Activated naive CD8-positive, alpha-beta T cell treated with anti-CD3 and anti-CD28 coated beads, Interleukin-2, amount 50 U/mL, for 24 hours (primary cell): ENCODE measurements at regions not wholly inside any gene's neighbourhood (a gene's known extent, or its start where the extent isn't known, plus 50 kb on each side); places are given as distances from the start of the nearest gene placed in this dataset.
A peak's percentile ranks its signal among the peaks of the same experiment; 100 is the strongest.
"Not testable (repeated sequence)": the region's sequence is repeated elsewhere in the genome, so short reads cannot be mapped to it uniquely, and the experiment has no call there.

Experiments
- ATAC-seq: fragments of 150-1000 bp; cut with Tn5 transposase; one replicate; pipeline ENCODE4 v1.10.0; 2021
- DNase-seq: peaks from one replicate; pipeline ENCODE4 v3.0.0; 2021
- H3K27ac Mint-ChIP-seq: one replicate; pipeline ENCODE4 v1.8.0; 2021; ENCODE audit warnings: mild to moderate bottlenecking, mixed read lengths
- H3K27me3 Mint-ChIP-seq: one replicate; pipeline ENCODE4 v1.8.0; 2021; ENCODE audit warnings: mixed read lengths
- H3K36me3 Mint-ChIP-seq: one replicate; pipeline ENCODE4 v1.8.0; 2021; ENCODE audit warnings: low read depth, mixed read lengths
- H3K4me1 Mint-ChIP-seq: one replicate; pipeline ENCODE4 v1.8.0; 2021; ENCODE audit warnings: mixed read lengths
- H3K4me3 Mint-ChIP-seq: one replicate; pipeline ENCODE4 v1.8.0; 2021; ENCODE audit warnings: mild to moderate bottlenecking, moderate library complexity, mixed read lengths
- H3K9me3 Mint-ChIP-seq: one replicate; pipeline ENCODE4 v1.8.0; 2021; ENCODE audit warnings: mixed read lengths

DNA sequence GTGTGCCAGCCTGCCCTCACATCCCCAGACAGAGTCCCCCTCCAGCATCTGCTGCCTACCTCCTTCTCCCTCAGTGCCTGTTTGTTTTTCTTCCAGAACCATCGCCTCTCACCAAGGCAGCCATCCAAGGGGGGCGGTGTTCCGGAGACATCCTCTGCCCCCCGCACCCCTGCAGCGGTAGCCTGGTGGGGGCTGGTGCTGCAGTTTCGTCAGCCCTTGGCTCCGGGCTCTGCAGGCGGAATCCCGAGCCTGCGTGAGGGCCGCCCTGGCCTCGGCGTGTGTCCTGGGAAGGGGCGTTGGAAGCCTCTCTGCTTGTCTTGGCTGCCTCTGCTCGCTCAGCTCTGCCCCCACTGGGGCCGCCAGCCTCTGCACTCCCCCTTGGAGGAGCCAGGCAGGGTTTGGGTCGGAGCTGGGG, 126.0 kb upstream of the CIBAR2 start:
- H3K27ac Mint-ChIP-seq, result no peak overlapping the region
- DNase-seq (no peak), ATAC-seq (no peak)
- no peaks in the 10 kb centered on the region for H3K9me3 Mint-ChIP-seq
- no peaks in the 10 kb centered on the region for H3K36me3 Mint-ChIP-seq
- peaks cover 26% of the 10 kb centered on the region for H3K27me3 Mint-ChIP-seq
- H3K4me3 Mint-ChIP-seq, result no peak overlapping the region
- H3K4me1 Mint-ChIP-seq, result no peaks in the 10 kb centered on the region

- H3K27ac Mint-ChIP-seq, result no peak overlapping the region
- H3K4me3 Mint-ChIP-seq, result no peak overlapping the region
- no peaks in the 10 kb centered on the region for H3K36me3 Mint-ChIP-seq
- no peaks in the 10 kb centered on the region for H3K9me3 Mint-ChIP-seq
- H3K4me1 Mint-ChIP-seq, result no peaks in the 10 kb centered on the region
- no peak for ATAC-seq
- no peak for DNase-seq
- H3K27me3 Mint-ChIP-seq, result peaks cover 21% of the 10 kb centered on the region
These were observed 127.0 kb upstream of the CIBAR2 start for GRCh38 chr16:85239239-85239638.

GRCh38 chr16:85239871-85240270, 127.6 kb upstream of the CIBAR2 start:
- H3K4me3 Mint-ChIP-seq, result no peak overlapping the region
- H3K4me1 Mint-ChIP-seq, result no peaks in the 10 kb centered on the region
- peaks cover 19% of the 10 kb centered on the region for H3K27me3 Mint-ChIP-seq
- ATAC-seq, result no peak
- H3K36me3 Mint-ChIP-seq, result no peaks in the 10 kb centered on the region
- no peak for DNase-seq
- no peak overlapping the region for H3K27ac Mint-ChIP-seq
- no peaks in the 10 kb centered on the region for H3K9me3 Mint-ChIP-seq

DNA sequence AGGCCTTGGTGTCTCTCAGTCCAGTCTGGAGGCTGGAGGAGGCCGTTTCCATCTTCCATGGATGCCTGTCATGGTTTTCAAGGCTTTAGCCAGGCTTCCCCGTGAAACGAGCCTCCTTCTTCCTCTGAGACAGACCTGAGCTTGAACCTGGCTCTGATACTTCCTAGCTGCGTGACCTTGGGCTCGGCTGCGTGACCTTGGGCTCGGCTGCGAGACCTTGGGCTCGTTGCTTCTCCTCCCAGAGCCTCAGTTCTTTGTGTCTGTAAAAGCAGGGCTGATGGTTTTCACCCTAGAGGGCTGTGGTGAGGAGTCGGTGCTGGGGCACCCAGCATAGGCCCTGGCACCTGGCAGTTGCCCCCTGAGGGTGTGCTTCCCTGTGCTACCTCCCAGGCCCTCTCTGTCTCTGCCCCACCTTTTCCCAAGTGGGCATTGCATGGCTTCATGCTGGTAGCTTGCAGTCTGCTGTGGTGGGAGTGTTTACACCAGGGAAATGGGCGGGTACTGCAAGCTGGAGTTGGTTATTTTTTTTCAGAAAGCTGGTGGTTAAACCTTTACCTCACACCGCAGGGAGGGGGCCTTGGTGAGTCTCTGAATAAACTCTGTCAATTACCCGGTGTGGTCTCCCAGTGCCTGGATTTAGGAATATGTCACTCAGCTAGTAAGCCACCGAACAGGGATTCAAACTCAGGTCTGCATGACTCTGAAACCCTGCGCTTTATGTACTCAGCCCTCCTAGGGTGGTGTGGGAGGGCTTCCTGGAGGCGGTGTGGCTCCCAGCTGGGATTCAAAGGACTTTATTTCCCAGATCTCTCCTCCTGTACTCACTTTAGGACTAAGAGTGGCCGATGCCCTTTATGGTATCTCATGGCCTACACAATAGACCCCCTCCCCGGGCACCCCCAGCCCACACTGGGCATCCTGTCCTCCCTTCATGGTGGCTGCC, 129.0 kb upstream of the CIBAR2 start:
- H3K27me3 Mint-ChIP-seq, result peaks cover 21% of the 10 kb centered on the region
- H3K9me3 Mint-ChIP-seq, result no peaks in the 10 kb centered on the region
- H3K36me3 Mint-ChIP-seq, result no peaks in the 10 kb centered on the region
- DNase-seq, result no peak
- no peak for ATAC-seq
- no peak overlapping the region for H3K4me3 Mint-ChIP-seq
- H3K27ac Mint-ChIP-seq, result no peak overlapping the region
- peaks cover 2% of the 10 kb centered on the region for H3K4me1 Mint-ChIP-seq

DNA sequence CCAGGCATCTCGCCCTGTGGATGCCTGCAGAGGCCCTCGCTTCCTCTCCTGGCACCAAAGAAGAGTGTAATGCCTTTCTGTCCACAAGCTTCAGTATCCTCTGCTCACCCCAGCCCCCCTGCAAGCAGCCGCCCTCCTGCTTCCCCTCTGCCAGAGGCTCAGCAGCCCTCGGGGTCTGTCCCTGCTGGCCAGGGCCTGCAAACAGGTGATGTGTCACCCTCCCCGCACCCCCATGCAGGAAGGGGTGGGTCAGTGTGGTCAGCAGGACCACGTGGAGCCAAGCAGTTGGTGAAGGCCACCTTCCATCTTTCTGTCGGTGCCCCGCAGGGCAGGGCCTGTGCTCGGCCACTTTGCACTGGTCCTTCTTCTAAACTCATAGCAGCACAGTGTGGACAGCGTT, 129.9 kb upstream of the CIBAR2 start:
- Mint-ChIP-seq H3K27me3 (peaks cover 15% of the 10 kb centered on the region), H3K27ac (no peak overlapping the region), H3K4me3 (no peak overlapping the region), H3K36me3 (no peaks in the 10 kb centered on the region), H3K4me1 (peaks cover 2% of the 10 kb centered on the region), H3K9me3 (no peaks in the 10 kb centered on the region)
- no peak for DNase-seq
- no peak for ATAC-seq

DNA sequence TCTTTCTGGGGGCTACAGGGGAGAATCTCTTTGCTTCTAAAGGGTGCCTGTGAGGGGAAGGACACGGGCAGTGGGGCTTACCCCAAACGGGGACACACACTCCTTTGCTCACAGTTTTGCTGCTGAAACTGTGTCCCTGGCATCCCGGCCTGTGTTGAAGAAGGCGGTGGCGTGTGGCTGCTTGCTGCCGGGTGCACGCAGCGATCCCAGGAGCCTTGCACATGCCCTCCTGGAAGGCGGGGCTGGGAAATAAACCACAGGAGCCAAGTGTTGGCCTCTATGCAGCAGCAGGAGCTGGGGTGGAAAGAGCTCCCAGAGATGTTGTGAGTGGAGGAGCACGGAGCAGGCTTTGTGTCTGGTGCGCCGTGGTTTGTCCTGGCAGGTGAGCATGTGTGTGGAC, 131.0 kb upstream of the CIBAR2 start:
- Mint-ChIP-seq H3K9me3 (no peaks in the 10 kb centered on the region), H3K27me3 (peaks cover 10% of the 10 kb centered on the region), H3K27ac (no peak overlapping the region), H3K36me3 (no peaks in the 10 kb centered on the region), H3K4me3 (no peak overlapping the region), H3K4me1 (peaks cover 2% of the 10 kb centered on the region)
- no peak for ATAC-seq
- no peak for DNase-seq

DNA sequence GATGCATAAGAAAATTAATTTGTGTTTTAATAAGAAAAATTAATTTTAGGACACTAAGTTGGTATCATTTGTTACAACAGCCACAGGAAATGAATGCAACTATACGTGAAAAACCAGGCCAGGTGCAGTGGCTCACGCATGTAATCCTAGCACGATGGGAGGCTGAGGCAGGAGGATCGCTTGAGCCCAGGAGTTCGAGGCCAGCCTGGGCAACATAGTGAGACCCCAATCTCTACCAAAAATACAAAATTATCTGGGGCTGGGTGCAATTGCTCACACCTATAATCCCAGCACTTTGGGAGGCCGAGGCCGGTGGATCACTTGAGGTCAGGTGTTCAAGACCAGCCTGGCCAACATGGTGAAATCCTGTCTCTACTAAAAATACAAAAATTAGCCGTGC, 132.2 kb upstream of the CIBAR2 start:
- H3K27me3 Mint-ChIP-seq, H3K4me1 Mint-ChIP-seq, ATAC-seq, H3K4me3 Mint-ChIP-seq, H3K27ac Mint-ChIP-seq, DNase-seq, H3K36me3 Mint-ChIP-seq, H3K9me3 Mint-ChIP-seq: not testable (repeated sequence)

DNA sequence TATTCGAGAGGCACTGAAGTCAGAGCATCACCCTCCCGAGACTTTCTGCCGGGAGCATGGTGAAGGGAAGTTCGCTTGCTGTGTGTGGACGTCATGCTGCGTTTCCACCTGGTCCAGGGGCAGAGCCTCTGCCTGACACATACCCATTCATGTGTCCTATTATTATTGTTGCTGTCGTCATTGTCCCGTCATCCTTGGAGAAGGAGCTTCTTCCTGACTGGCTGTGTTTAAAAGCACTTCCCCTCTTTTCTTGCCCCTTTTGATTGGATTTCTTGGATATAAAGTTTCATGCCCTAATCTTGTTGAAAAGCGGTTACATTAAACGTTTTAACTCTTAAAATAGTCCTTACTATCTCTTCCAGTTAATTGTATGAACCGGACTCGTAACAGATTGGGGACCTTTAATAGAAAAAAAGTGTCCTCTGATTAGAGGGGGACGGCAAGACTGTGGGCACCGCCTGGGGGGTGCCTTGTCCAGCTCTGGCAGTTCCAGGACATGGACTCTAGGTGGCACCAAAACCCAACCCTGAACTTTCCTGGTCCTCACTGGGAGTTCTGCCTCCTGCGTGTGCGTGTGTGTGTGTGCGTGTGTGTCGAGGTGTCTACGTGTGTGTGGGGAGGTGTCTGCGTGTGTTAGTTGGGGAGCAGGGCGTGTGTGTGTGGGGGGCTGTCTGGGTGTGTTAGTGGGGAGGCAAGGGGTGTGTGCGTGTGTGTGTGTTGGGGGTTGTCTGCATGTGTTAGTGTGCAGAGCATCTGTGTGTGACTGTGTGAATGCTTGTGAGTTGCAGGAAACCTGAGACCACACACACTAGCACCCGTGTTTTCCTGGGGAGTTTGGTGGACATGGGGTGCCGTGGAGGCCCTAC, 133.3 kb upstream of the CIBAR2 start:
- H3K27ac Mint-ChIP-seq, result no peak overlapping the region
- ATAC-seq, result peak; percentile 38
- H3K4me1 Mint-ChIP-seq, result peaks cover 2% of the 10 kb centered on the region
- no peaks in the 10 kb centered on the region for H3K9me3 Mint-ChIP-seq
- no peak overlapping the region for H3K4me3 Mint-ChIP-seq
- DNase-seq, result peak; percentile 57
- peaks cover 7% of the 10 kb centered on the region for H3K27me3 Mint-ChIP-seq
- H3K36me3 Mint-ChIP-seq, result no peaks in the 10 kb centered on the region

DNA sequence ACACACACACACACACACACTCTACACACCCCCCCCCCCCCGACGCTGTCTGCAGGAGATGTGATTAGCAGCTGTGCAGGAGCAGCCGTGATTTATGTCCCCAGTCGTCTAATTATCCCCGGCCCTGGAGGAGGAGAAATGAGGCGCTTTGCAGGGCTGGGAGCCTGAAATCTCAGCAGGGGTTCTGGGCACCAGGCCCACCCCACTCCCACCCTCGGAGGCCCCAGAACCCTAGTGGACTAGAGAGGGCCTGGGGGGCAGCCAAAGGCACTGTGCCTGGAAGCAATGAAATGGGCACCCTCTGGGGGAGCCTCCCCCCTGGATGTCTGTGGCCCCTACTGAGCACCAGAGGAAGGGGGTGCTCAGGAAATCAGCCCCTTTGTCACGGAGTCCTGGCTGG, 134.2 kb upstream of the CIBAR2 start:
- ATAC-seq (no peak), DNase-seq (no peak)
- Mint-ChIP-seq H3K27me3 (peaks cover 7% of the 10 kb centered on the region), H3K36me3 (no peaks in the 10 kb centered on the region), H3K9me3 (no peaks in the 10 kb centered on the region), H3K27ac (no peak overlapping the region), H3K4me3 (no peak overlapping the region), H3K4me1 (peaks cover 2% of the 10 kb centered on the region)

- ATAC-seq, result no peak
- no peak overlapping the region for H3K27ac Mint-ChIP-seq
- H3K9me3 Mint-ChIP-seq, result no peaks in the 10 kb centered on the region
- H3K4me1 Mint-ChIP-seq, result peaks cover 2% of the 10 kb centered on the region
- no peak overlapping the region for H3K4me3 Mint-ChIP-seq
- no peaks in the 10 kb centered on the region for H3K36me3 Mint-ChIP-seq
- peaks cover 7% of the 10 kb centered on the region for H3K27me3 Mint-ChIP-seq
- DNase-seq, result no peak
These were observed 134.7 kb upstream of the CIBAR2 start for GRCh38 chr16:85246973-85247372.

DNA sequence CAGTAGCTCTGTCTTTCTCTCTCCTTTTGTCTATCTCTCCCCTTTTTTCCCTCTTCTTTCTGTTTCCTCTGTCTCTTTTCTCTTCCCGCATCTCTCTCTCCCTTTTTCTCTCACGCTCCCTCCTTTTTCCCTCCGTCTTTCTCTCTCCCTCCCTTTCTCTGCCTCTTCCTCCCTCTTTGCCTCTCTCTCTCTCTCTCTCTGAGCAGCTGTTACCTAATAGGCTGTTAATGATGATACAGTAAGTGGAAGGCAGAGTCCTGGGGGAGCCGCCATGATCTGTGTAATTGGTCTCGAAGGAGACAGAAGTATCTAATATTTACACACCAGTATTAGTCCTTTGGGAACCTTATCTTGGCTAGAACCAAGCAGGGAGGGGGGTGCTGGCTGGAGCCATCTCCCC, 136.1 kb upstream of the CIBAR2 start:
- Mint-ChIP-seq H3K9me3 (no peaks in the 10 kb centered on the region), H3K36me3 (no peaks in the 10 kb centered on the region), H3K4me1 (peaks cover 7% of the 10 kb centered on the region), H3K4me3 (no peak overlapping the region), H3K27ac (no peak overlapping the region), H3K27me3 (peaks cover 7% of the 10 kb centered on the region)
- no peak for DNase-seq
- no peak for ATAC-seq

DNA sequence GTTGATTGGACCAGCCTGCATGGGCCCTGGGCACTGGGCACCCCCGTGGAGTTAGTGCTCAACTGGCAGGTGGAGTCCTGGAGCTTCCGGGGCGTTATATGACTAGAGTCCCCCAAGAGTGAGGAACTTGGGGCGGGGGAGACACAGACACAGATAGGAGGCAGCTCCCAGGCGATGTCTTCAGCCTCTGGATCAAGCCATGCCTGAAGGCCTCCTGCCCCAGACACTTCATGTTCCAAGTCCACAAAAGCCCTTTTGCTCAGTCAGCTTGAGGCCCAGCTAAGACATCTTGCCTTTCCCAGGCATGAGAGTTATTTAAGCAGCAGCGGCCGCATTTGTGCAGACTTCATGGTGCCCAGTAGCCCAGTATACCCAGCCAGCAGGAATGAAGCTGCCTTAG, 136.6 kb upstream of the CIBAR2 start:
- peaks cover 7% of the 10 kb centered on the region for H3K4me1 Mint-ChIP-seq
- H3K27me3 Mint-ChIP-seq, result peaks cover 7% of the 10 kb centered on the region
- H3K36me3 Mint-ChIP-seq, result no peaks in the 10 kb centered on the region
- DNase-seq, result no peak
- H3K4me3 Mint-ChIP-seq, result no peak overlapping the region
- H3K27ac Mint-ChIP-seq, result no peak overlapping the region
- no peaks in the 10 kb centered on the region for H3K9me3 Mint-ChIP-seq
- no peak for ATAC-seq

DNA sequence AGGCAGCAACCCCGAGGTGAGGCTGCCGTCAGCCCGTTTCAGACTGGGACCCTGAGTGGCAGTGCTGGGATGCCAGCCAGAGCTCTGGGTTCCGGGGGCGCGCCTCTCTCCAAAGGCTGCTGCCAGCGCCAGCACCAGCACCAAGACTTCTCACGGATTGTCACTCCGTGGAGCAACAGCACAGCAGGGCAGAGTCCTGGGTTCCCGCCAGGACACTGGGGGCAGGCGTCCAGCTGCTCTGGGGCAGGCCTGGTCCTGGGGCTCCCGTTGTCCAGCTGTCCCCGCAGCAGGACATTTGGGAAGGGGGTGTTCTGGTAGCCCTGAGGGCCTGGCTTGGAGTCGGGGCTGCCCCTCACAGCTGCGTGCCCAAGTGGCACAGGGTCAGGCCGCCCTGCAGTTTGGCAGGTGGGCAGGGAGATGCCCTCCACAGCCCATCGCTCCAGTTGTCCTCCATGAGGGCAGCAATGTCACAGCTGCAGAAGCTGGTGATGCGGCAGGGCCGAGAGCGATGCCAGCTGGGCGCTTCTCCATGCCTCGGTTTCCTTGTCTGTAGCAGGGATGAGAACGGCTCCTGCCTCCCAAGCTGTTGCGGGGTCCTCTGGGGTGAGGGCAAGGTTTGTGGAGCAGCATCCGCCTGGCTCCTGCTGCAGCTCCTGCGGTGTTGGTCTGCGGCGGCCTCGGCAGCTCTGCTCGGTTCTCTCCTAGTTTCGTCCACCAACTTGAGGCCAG, 137.3 kb upstream of the CIBAR2 start:
- Mint-ChIP-seq H3K4me1 (peaks cover 7% of the 10 kb centered on the region), H3K36me3 (no peaks in the 10 kb centered on the region), H3K4me3 (no peak overlapping the region)

DNA sequence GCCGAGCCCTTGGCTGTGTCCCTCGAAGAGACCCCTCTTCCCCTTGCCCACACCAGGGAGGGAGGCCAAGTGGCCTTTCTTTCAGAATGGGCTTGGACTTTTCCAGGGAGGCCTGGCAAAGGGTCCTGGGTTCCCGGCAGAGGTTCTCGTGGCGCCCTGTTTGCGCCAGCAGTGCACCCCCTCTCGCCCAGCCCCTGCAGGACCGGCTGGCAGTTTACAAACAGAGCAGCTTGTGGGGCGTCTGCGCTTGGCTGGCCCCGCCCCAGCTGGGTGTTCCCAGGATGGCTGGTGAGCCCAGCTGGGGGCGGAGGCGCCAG, 137.8 kb upstream of the CIBAR2 start:
- no peaks in the 10 kb centered on the region for H3K9me3 Mint-ChIP-seq
- H3K36me3 Mint-ChIP-seq, result no peaks in the 10 kb centered on the region
- DNase-seq (no peak), ATAC-seq (no peak)
- H3K27ac Mint-ChIP-seq, result no peak overlapping the region
- H3K4me3 Mint-ChIP-seq, result no peak overlapping the region
- peaks cover 7% of the 10 kb centered on the region for H3K27me3 Mint-ChIP-seq
- peaks cover 7% of the 10 kb centered on the region for H3K4me1 Mint-ChIP-seq

More for the DNA sequence above, 137.3 kb upstream of the CIBAR2 start:
- H3K27me3 Mint-ChIP-seq, result peaks cover 7% of the 10 kb centered on the region
- DNase-seq, result no peak
- H3K27ac Mint-ChIP-seq, result no peak overlapping the region
- no peak for ATAC-seq
- H3K9me3 Mint-ChIP-seq, result no peaks in the 10 kb centered on the region
